Smooth muscle cell (in vitro differentiated cells): ENCODE measurements at regions not wholly inside any gene's neighbourhood (a gene's known extent, or its start where the extent isn't known, plus 50 kb on each side); places are given as distances from the start of the nearest gene placed in this dataset.

Experiments used
- DNase-seq: peaks from one replicate; lab custom pipeline; 2025; ENCODE audit not compliant: unreplicated experiment; lab: John Stamatoyannopoulos, UW
- H2AFZ ChIP-seq: fragments of 200-600 bp; sonication (generic); 2 replicates; pipeline ENCODE4 v1.6.0; 2016; ENCODE audit warnings: antibody characterized with exemption, low read depth, mild to moderate bottlenecking
- H3F3A ChIP-seq: fragments of 200-600 bp; sonication (generic); 2 replicates; pipeline ENCODE4 v1.6.0; 2017; ENCODE audit warnings: antibody characterized with exemption, low read depth
- H3K27ac ChIP-seq: fragments of 200-600 bp; sonication (generic); 2 replicates; pipeline ENCODE4 v1.5.1; 2016; ENCODE audit warnings: low read depth, mild to moderate bottlenecking
- H3K27me3 ChIP-seq: fragments of 200-600 bp; sonication (generic); 2 replicates; pipeline ENCODE4 v1.6.1; 2016; ENCODE audit warnings: low read depth, mild to moderate bottlenecking
- H3K36me3 ChIP-seq: fragments of 200-600 bp; sonication (generic); 2 replicates; pipeline ENCODE4 v1.5.1; 2016; ENCODE audit warnings: low read depth
- H3K4me1 ChIP-seq: fragments of 200-600 bp; sonication (generic); 2 replicates; pipeline ENCODE4 v1.5.1; 2016; ENCODE audit warnings: low read depth
- H3K4me2 ChIP-seq: fragments of 200-600 bp; sonication (generic); 2 replicates; pipeline ENCODE4 v1.6.0; 2016; ENCODE audit warnings: mild to moderate bottlenecking
- H3K4me3 ChIP-seq: fragments of 200-600 bp; sonication (generic); 2 replicates; pipeline ENCODE4 v1.5.1; 2016; ENCODE audit warnings: mild to moderate bottlenecking
- H3K79me2 ChIP-seq: fragments of 200-600 bp; sonication (generic); 2 replicates; pipeline ENCODE4 v1.6.0; 2016; ENCODE audit warnings: low read depth, mild to moderate bottlenecking
- H3K9ac ChIP-seq: fragments of 200-600 bp; sonication (generic); 2 replicates; pipeline ENCODE4 v1.6.0; 2016; ENCODE audit warnings: low read depth
- H3K9me3 ChIP-seq: fragments of 200-600 bp; sonication (generic); replicated peaks from 2 replicates; pipeline ENCODE4 v1.5.1; 2016; ENCODE audit warnings: low read depth
- H4K20me1 ChIP-seq: fragments of 200-600 bp; sonication (generic); 2 replicates; pipeline ENCODE4 v1.6.0; 2016; ENCODE audit warnings: low read depth
- WGBS: methylation state at CpG from one replicate; pipeline ENCODE4 v1.1.7; 2016; ENCODE audit warnings: low lambda C conversion rate; 5-methylcytosine and 5-hydroxymethylcytosine counted together
- TF ChIP-seq, protein P1 (sequence below): fragments of 200-600 bp; sonication (generic); IDR thresholded peaks from 2 replicates; pipeline ENCODE4 v1.5.1; 2017; ENCODE audit warnings: borderline replicate concordance, mild to moderate bottlenecking, antibody characterized with exemption; ENCODE audit not compliant: insufficient read depth, poor library complexity, severe bottlenecking

DNA sequence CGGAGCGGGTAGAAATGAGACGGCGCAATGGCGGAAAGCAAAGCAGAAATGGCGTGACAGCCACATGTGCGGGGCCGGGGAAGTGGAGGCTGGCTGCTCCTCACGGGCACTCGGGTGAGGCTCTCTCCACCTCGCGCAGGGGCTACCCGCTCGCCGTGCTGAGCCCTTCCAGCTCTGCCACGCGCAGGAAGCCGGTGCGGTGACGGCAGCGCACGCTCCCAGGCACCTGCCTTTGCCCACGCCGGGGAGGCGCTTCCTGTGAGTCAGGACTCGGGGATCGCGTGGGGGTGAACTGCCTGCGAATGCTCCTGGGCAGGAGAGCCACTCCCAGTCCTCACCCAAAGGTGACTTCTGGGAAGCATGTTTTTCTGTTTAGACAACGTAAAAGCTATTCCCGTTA lies 431.2 kb downstream of the GLRX3 start:
- no peak overlapping the region for H3K4me2 ChIP-seq
- no peaks in the 10 kb centered on the region for H3F3A ChIP-seq
- no peak overlapping the region for H2AFZ ChIP-seq
- TF ChIP-seq, protein P1, sequence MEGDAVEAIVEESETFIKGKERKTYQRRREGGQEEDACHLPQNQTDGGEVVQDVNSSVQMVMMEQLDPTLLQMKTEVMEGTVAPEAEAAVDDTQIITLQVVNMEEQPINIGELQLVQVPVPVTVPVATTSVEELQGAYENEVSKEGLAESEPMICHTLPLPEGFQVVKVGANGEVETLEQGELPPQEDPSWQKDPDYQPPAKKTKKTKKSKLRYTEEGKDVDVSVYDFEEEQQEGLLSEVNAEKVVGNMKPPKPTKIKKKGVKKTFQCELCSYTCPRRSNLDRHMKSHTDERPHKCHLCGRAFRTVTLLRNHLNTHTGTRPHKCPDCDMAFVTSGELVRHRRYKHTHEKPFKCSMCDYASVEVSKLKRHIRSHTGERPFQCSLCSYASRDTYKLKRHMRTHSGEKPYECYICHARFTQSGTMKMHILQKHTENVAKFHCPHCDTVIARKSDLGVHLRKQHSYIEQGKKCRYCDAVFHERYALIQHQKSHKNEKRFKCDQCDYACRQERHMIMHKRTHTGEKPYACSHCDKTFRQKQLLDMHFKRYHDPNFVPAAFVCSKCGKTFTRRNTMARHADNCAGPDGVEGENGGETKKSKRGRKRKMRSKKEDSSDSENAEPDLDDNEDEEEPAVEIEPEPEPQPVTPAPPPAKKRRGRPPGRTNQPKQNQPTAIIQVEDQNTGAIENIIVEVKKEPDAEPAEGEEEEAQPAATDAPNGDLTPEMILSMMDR = no peak
- H3K79me2 ChIP-seq = no peaks in the 10 kb centered on the region
- no peak for DNase-seq
- no peaks in the 10 kb centered on the region for H4K20me1 ChIP-seq
- no peaks in the 10 kb centered on the region for H3K36me3 ChIP-seq
- no peaks in the 10 kb centered on the region for H3K9me3 ChIP-seq
- no peak overlapping the region for H3K9ac ChIP-seq
- H3K4me1 ChIP-seq = no peaks in the 10 kb centered on the region
- H3K4me3 ChIP-seq = no peak overlapping the region
- no peak overlapping the region for H3K27ac ChIP-seq
- WGBS = 97% methylated on average over 27 of the region's 31 CpGs
- no peaks in the 10 kb centered on the region for H3K27me3 ChIP-seq

DNA sequence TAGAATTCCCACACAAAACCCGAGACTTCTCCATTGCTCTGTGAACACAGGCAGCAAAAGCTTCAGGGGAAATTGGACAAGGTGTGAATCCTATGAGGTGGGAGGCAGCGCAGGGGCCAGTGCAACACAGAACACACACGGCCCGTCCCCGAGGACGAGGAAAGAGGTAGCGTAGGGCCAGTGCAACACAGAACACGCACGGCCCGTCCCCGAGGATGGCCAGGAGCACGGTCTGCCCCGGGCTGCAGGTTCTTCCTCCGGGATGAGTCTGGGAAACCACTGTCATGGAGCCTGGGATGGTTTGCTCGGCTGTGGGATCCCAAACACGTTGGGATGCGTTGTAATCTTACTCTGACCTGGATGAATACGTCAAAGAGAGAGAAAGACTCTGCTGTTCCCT lies 432.1 kb downstream of the GLRX3 start:
- TF ChIP-seq, protein P1 = no peak
- DNase-seq = no peak

DNA sequence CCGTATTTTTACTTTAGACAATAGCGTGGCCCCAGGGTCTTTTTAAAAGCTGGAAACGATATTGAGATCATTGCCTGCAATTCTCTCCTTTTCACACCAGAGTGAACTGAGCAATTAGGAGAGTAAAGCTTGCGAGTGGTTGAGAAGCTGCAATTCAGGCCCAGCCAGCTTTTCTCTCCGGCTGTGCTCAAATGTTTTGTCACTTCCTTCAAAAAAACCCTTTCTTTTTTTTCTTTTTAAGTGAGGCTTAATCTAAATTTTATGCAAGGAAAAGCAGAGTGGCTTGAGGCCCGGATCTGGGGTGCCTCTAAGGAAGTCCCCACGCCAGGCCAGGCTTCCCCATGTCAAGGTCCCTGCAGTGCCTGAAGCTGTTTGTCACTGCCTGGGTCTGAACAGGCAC lies 433.9 kb downstream of the GLRX3 start:
- Histone ChIP-seq H4K20me1 (no peaks in the 10 kb centered on the region), H3K79me2 (no peaks in the 10 kb centered on the region), H2AFZ (no peak overlapping the region), H3F3A (no peaks in the 10 kb centered on the region), H3K36me3 (no peaks in the 10 kb centered on the region), H3K4me2 (no peak overlapping the region), H3K27me3 (no peaks in the 10 kb centered on the region), H3K4me1 (no peaks in the 10 kb centered on the region), H3K9ac (no peak overlapping the region), H3K4me3 (no peak overlapping the region), H3K27ac (no peak overlapping the region), H3K9me3 (no peaks in the 10 kb centered on the region)
- TF ChIP-seq, protein P1 = no peak
- no peak for DNase-seq
- 70% methylated on average over 7 of the region's 7 CpGs for WGBS

More for the DNA sequence above, 432.1 kb downstream of the GLRX3 start:
- Histone ChIP-seq H3K9me3 (no peaks in the 10 kb centered on the region), H3K4me2 (no peak overlapping the region), H3K9ac (no peak overlapping the region), H4K20me1 (no peaks in the 10 kb centered on the region), H3F3A (no peaks in the 10 kb centered on the region), H3K4me1 (no peaks in the 10 kb centered on the region), H3K79me2 (no peaks in the 10 kb centered on the region), H3K27me3 (no peaks in the 10 kb centered on the region), H3K4me3 (no peak overlapping the region), H2AFZ (no peak overlapping the region), H3K27ac (no peak overlapping the region), H3K36me3 (no peaks in the 10 kb centered on the region)
- 95% methylated on average over 18 of the region's 18 CpGs for WGBS

DNA sequence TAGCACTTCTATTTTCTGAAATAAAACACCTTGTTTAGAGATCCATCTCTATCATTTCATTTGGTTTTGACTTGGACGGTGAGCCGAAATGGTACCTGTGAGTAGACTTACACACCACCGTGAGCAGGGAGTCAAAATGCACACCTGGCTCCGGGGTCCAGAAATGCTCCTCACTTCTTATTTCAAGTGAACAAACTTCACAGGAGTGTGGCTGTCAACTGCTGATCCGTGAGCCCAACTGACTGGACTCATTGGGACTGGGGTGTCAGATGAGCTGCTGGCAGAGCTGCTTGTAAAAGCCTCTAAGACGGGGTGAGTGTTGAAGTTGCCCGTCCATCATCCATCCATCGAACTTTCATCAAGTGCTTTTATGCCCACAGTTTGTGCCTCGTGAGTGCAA lies 435.5 kb downstream of the GLRX3 start:
- Histone ChIP-seq H3K27me3 (no peaks in the 10 kb centered on the region), H3K79me2 (no peaks in the 10 kb centered on the region), H3K9ac (no peak overlapping the region), H4K20me1 (no peaks in the 10 kb centered on the region), H3K4me1 (no peaks in the 10 kb centered on the region), H3K4me3 (no peak overlapping the region), H3K36me3 (no peaks in the 10 kb centered on the region), H3F3A (no peaks in the 10 kb centered on the region), H3K27ac (no peak overlapping the region), H3K4me2 (no peak overlapping the region), H2AFZ (no peak overlapping the region), H3K9me3 (no peaks in the 10 kb centered on the region)
- DNase-seq = no peak
- WGBS = 86% methylated on average over 9 of the region's 9 CpGs
- TF ChIP-seq, protein P1 = no peak
